Frontal cortex (tissue), 3 donors: ENCODE measurements at regions not wholly inside any gene's neighbourhood (a gene's known extent, or its start where the extent isn't known, plus 50 kb on each side); places are given as distances from the start of the nearest gene placed in this dataset.

ENCODE experiments used
- DNase-seq, 2 donors: peaks; one replicate each; pipeline ENCODE4 v3.0.0; 2012; ENCODE audit warnings: low spot score in 2 of 2
- FAIRE-seq: peaks from 2 replicates; lab custom pipeline; 2012; peaks lifted over from hg19 to GRCh38; lab: Jason Lieb, UNC
- donor health status: control.
- donor health status: control.
- donor health status: control.

DNA sequence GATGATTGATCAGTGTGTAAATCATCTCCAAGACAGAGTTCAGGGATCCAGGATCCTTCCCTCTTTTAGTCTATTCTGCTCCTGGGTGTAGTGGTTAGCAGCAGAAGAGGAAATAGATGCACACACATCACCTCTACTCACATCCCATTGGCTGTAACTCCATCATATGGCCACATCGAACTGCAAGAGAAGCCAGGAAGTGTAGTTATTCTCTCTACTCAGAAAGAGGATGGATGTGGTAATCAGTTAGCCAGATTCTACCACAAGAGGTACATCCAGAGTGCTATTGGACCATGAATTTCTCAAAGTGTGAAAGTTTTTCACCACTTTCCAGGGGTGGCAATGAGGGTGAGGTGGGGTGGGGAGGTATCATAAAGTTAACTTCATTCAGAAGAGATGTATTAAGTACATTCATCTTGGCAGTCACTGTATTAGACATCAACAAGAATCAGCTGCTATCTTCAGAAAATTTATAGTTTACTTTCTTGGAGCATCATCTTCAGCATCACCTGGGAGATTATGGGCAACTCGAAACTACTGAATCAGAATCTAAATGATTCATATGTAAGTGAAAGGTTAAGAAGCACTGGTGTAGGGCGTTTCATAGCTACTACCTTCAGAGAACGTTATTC lies 60.6 kb upstream of the GAP43 start:
- DNase-seq: no peak
- no peak for FAIRE-seq

DNA sequence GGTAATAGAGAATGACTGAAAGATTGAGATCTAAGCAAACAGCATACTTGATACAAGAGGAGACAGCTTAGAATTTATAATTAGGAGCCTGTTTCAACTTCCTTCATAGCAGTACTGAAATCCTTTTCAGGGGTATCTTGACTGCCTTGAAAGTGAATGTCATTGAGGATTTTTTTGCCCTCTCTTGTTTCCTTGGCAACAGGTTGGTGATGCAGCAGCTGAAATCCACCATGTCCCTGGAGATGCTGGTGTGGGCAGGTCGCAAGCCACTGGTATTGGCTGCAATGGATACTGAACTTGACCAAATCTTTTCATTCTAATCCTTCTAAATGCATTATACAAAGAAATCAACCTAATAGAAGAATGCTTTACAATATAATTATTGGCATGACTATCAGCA lies 59.3 kb upstream of the GAP43 start:
- DNase-seq (no peak), FAIRE-seq (no peak)

DNA sequence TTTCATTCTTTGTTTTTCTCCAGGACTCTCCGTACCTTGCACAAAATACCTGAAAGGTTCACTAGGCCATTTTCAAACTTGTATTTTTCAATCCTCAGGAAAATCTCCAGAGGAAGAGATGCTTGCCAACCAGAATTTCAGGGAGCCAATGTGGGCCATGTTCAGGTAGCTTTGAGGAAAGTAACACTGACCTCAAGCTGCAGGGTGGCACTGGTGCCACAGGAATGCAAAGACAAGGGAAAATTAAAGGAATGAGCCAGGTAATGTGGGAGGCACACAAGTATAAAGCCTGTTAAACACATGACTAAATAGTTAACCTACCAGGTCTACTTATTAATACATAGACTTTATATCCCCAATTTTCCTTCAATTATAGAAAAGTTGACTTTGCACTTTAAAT lies 51.9 kb upstream of the GAP43 start:
- FAIRE-seq: no peak
- DNase-seq: no peak
